Neural crest cell (in vitro differentiated cells): ENCODE measurements at regions not wholly inside any gene's neighbourhood (a gene's known extent, or its start where the extent isn't known, plus 50 kb on each side); places are given as distances from the start of the nearest gene placed in this dataset.
"Not testable (repeated sequence)": the region's sequence is repeated elsewhere in the genome, so short reads cannot be mapped to it uniquely, and the experiment has no call there.

Experiments used
- DNase-seq: peaks from one replicate; pipeline ENCODE4 v3.0.0; 2021; ENCODE audit warnings: low read depth, mixed read lengths, low spot score
- H3K27ac Mint-ChIP-seq: one replicate; pipeline ENCODE4 v1.8.0; 2021; ENCODE audit warnings: mild to moderate bottlenecking, mixed read lengths; ENCODE audit not compliant: unreplicated experiment
- H3K27me3 Mint-ChIP-seq: 2 replicates; pipeline ENCODE4 v1.8.0; 2021; ENCODE audit warnings: low read depth, mild to moderate bottlenecking, mixed read lengths
- H3K36me3 Mint-ChIP-seq: 2 replicates; pipeline ENCODE4 v1.8.0; 2021; ENCODE audit warnings: low read depth, mild to moderate bottlenecking, mixed read lengths
- H3K4me1 Mint-ChIP-seq: 2 replicates; pipeline ENCODE4 v1.8.0; 2021; ENCODE audit warnings: mixed read lengths
- H3K4me3 Mint-ChIP-seq: one replicate; pipeline ENCODE4 v1.8.0; 2021; ENCODE audit warnings: mild to moderate bottlenecking, mixed read lengths
- H3K9me3 Mint-ChIP-seq: 2 replicates; pipeline ENCODE4 v1.8.0; 2021; ENCODE audit warnings: mixed read lengths
- TF ChIP-seq, protein P1 (sequence below): fragments of 200-600 bp; sonication (generic); conservative IDR thresholded peaks from 2 replicates; pipeline ENCODE4 v1.5.0; 2021; ENCODE audit warnings: antibody characterized with exemption, mild to moderate bottlenecking

DNA sequence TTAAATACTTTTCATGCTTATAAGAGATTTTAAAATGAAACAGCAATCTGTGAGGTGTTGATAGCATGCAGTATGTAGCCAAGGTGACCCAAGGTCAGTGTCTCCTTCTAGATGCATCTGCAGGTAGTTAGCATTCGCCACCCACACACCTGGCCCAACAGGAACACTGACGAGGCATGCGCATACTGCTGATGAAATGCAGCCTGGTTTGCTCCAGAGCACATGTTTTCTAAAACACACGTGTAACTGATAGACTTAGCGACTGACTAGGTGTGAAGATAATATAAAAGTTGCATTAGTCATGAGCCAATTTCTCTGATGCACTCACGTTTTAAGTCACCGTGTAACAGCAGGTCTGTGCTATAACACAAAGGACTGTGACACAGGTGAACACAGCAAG, 77.1 kb upstream of the RPS6KA2 start:
- no peak overlapping the region for H3K4me3 Mint-ChIP-seq
- H3K4me1 Mint-ChIP-seq: peaks cover 8% of the 10 kb centered on the region
- TF ChIP-seq, protein P1, sequence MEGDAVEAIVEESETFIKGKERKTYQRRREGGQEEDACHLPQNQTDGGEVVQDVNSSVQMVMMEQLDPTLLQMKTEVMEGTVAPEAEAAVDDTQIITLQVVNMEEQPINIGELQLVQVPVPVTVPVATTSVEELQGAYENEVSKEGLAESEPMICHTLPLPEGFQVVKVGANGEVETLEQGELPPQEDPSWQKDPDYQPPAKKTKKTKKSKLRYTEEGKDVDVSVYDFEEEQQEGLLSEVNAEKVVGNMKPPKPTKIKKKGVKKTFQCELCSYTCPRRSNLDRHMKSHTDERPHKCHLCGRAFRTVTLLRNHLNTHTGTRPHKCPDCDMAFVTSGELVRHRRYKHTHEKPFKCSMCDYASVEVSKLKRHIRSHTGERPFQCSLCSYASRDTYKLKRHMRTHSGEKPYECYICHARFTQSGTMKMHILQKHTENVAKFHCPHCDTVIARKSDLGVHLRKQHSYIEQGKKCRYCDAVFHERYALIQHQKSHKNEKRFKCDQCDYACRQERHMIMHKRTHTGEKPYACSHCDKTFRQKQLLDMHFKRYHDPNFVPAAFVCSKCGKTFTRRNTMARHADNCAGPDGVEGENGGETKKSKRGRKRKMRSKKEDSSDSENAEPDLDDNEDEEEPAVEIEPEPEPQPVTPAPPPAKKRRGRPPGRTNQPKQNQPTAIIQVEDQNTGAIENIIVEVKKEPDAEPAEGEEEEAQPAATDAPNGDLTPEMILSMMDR: no peak
- H3K9me3 Mint-ChIP-seq: no peaks in the 10 kb centered on the region
- no peak overlapping the region for H3K27ac Mint-ChIP-seq
- no peaks in the 10 kb centered on the region for H3K27me3 Mint-ChIP-seq
- H3K36me3 Mint-ChIP-seq: no peaks in the 10 kb centered on the region
- DNase-seq: no peak

DNA sequence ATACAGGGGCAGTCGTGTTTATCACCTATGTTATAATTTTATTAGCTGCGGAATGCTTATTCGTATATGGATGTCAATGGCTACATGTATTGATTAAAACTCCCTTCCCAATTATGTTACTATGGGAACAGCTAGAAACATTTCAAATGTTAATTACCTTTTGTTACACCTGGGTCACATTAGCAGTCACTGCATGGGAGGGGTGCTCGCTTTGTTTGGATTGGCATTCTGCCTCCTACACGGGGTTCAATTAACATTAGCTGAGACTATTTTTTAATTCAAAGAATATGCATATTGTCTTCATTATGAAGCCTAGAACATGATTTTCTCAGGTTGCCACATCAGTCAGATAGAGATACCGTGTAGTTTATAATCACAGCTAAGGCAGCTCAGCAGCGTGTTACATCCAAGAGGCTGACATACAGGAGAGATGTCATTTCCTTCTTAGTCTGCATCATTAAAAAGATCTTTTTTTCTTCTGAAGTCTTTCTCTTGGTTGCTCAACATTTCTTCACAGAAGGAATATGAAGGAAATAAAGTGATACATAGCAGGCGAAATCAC, 76.2 kb upstream of the RPS6KA2 start:
- Mint-ChIP-seq H3K36me3 (no peaks in the 10 kb centered on the region), H3K4me1 (peaks cover 8% of the 10 kb centered on the region), H3K9me3 (no peaks in the 10 kb centered on the region), H3K4me3 (no peak overlapping the region), H3K27ac (no peak overlapping the region), H3K27me3 (no peaks in the 10 kb centered on the region)
- DNase-seq: no peak
- TF ChIP-seq, protein P1: no peak

DNA sequence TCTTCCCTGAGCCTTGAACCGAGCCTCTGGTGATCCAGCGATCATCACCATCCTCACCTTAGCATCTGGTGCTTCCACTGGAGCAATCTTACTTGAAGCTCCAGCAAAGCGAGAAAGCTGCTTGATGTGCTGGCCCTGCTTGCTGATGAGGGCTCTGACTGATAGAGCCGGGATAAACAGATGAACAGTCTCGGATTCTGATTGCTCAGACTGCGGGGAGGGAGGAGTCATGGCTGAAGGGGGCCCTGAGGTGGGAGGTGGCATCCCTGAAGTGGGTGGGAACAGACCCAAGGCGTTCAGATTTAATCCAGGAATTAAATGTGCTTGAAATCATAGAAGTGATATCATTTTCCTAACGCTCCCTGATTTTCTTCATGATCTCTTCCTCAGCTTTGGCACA, 74.4 kb upstream of the RPS6KA2 start:
- not testable (repeated sequence) for H3K36me3 Mint-ChIP-seq, H3K27ac Mint-ChIP-seq, H3K9me3 Mint-ChIP-seq, H3K4me3 Mint-ChIP-seq, H3K27me3 Mint-ChIP-seq, DNase-seq, H3K4me1 Mint-ChIP-seq

DNA sequence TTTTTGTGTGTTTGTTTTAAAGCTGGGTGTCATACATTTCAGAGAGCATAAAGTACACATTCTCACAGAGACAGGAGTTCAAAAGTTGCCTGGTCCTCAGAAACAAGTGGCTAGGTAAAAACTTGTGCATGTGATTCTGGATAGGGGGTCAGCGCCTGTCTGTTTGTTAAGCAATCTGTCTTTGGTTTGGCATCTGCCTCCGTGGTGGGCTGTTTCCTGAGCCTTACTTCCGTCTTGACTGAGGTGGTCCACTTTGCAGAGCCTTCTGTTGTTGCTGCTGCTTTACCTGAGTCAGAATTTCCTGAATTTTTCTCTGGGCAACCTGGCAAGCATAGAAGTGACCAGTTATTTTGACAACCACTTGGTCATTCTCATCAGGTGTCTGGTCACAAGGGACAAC, 73.8 kb upstream of the RPS6KA2 start:
- not testable (repeated sequence) for H3K4me3 Mint-ChIP-seq, H3K27me3 Mint-ChIP-seq, H3K9me3 Mint-ChIP-seq, H3K36me3 Mint-ChIP-seq, DNase-seq, H3K27ac Mint-ChIP-seq, H3K4me1 Mint-ChIP-seq

DNA sequence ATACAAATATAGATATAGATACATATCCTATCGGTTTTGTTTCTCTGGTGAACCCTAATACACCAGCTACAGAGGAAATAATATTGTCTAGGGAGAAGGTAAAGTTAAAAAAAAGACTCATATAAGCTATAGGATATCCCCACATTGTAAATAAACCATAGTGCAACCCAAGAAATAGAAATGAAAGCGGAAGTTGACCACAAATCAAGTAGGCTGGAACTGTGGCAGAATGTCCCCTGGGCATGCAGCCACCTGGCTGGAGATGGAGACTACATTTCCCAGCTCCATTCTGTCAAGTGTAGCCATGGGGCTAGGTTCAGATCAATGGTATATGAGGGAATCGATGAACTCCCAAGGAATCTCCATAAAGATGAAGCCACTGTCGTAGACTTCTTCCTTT, 70.1 kb upstream of the RPS6KA2 start:
- H3K36me3 Mint-ChIP-seq: no peaks in the 10 kb centered on the region
- H3K4me3 Mint-ChIP-seq: no peak overlapping the region
- H3K27me3 Mint-ChIP-seq: no peaks in the 10 kb centered on the region
- no peaks in the 10 kb centered on the region for H3K4me1 Mint-ChIP-seq
- TF ChIP-seq, protein P1: no peak
- no peaks in the 10 kb centered on the region for H3K9me3 Mint-ChIP-seq
- no peak for DNase-seq
- H3K27ac Mint-ChIP-seq: no peak overlapping the region

DNA sequence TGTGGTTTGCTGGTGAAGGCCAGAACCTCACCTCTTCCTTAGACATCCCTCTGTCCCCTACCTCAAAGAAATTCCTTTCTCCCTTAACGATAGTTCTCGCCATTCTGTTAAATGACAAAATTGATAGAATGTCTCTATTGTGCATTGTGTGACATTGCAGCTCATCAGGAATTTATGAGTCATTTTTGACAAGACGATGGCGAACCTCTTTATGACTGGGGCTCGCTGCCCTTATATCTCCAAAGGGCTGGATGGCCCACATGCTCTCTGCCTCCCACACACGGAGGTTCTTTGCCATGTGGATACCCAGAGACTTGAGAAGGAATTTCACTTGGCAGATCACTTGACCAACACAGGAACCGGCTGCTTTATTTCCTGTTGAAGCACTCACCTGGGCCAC, 66.8 kb upstream of the RPS6KA2 start:
- no peak overlapping the region for H3K27ac Mint-ChIP-seq
- H3K4me3 Mint-ChIP-seq: no peak overlapping the region
- TF ChIP-seq, protein P1: no peak
- H3K27me3 Mint-ChIP-seq: no peaks in the 10 kb centered on the region
- H3K9me3 Mint-ChIP-seq: no peaks in the 10 kb centered on the region
- no peaks in the 10 kb centered on the region for H3K36me3 Mint-ChIP-seq
- DNase-seq: no peak
- H3K4me1 Mint-ChIP-seq: peaks cover 7% of the 10 kb centered on the region
